Upper lobe of left lung (tissue), 6 donors: ENCODE measurements at regions not wholly inside any gene's neighbourhood (a gene's known extent, or its start where the extent isn't known, plus 50 kb on each side); places are given as distances from the start of the nearest gene placed in this dataset.

Experiments used
- ATAC-seq, 2 donors: fragments of 200-7000 bp; cut with Tn5 transposase; one replicate each; pipeline ENCODE4 v1.9.1; 2022; ENCODE audit warnings: mild to moderate bottlenecking in 2 of 2, moderate library complexity in 2 of 2; ENCODE audit not compliant: low FRiP score in 2 of 2
- DNase-seq, 2 donors: peaks; one replicate each; pipeline ENCODE4 v3.0.0-alpha.2; 2019 to 2020
- H3K27ac ChIP-seq, 4 donors: fragments of 200-600 bp; sonication (generic); one replicate each; pipeline ENCODE4 v1.5.1; 2016 to 2019
- H3K27me3 ChIP-seq, 4 donors: fragments of 200-600 bp; sonication (generic); one replicate each; pipeline ENCODE4 v1.5.1; 2017 to 2019
- H3K36me3 ChIP-seq, 4 donors: fragments of 200-600 bp; sonication (generic); one replicate each; pipeline ENCODE4 v1.5.1; 2016 to 2019
- H3K4me1 ChIP-seq, 4 donors: fragments of 200-600 bp; sonication (generic); one replicate each; pipeline ENCODE4 v1.5.1; 2018 to 2019
- H3K4me3 ChIP-seq, 4 donors: fragments of 200-600 bp; sonication (generic); one replicate each; pipeline ENCODE4 v1.5.1; 2017 to 2019; ENCODE audit warnings: mild to moderate bottlenecking in 2 of 4, moderate library complexity in 1 of 4
- H3K9me3 ChIP-seq, 4 donors: fragments of 200-600 bp; sonication (generic); one replicate each; pipeline ENCODE4 v1.5.1; 2018 to 2019
- EP300 ChIP-seq, 4 donors: sonication (generic); formaldehyde crosslinking; IDR thresholded peaks; one replicate each; pipeline ENCODE4 v1.5.1; 2017; ENCODE audit warnings: antibody characterized with exemption in 4 of 4, control low read depth in 2 of 4
- POLR2A ChIP-seq, 4 donors: fragments of 450-650 bp; IDR thresholded peaks; one replicate each; pipeline ENCODE4 v1.5.1; 2016 to 2017; ENCODE audit warnings: antibody characterized with exemption in 4 of 4, mild to moderate bottlenecking in 2 of 4
- POLR2AphosphoS5 ChIP-seq, 2 donors: sonication (generic); formaldehyde crosslinking; IDR thresholded peaks; one replicate each; pipeline ENCODE4 v1.5.1; 2017; ENCODE audit warnings: antibody characterized with exemption in 2 of 2
- WGBS, 2 donors: methylation state at CpG; one replicate each; pipeline ENCODE4 v1.1.5; 2017 to 2018; 5-methylcytosine and 5-hydroxymethylcytosine counted together
- TF ChIP-seq, protein P1 (sequence below), 6 experiments: fragments of 450-650 bp in 4 of 6; fragments of 200-600 bp in 2 of 6; sonication (generic) in 2 of 6; IDR thresholded peaks; one replicate each; pipeline ENCODE4 v1.5.1; 2016 to 2019; ENCODE audit warnings: antibody characterized with exemption in 6 of 6
- donor health status: DM: no; HTN: no; CAD: no; lungs with moderate emphysema.
- donor health status: DM: no; HTN: yes; CAD: no; lungs with severe emphysema.

DNA sequence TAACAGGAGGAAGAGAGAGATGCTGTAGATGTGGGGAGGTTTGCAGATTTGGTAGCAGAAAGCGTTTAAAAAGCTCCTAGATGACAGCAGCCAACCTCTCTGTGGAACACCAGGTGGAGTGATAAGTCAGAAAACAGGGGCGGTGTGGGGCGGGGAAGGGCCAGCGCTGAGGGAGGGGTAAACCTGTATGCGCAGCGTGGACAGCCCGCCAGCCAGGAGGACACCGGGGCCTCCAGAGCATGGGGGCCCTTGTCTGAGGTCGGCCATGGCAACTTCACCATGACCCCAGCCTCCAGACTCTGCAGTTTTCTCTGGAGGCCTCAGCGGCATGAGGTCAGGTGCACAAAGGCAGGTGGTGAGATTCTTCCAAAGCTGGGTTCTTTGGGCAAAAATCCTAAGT, 423.7 kb downstream of the BRD1 start:
- no peak overlapping the region for H3K4me3 ChIP-seq
- DNase-seq, result peak in 1 of 2 donors; percentile 8
- ATAC-seq, result no peak
- H3K27me3 ChIP-seq, result no peaks in the 10 kb centered on the region
- H3K4me1 ChIP-seq, result no peaks in the 10 kb centered on the region
- TF ChIP-seq EP300 (IDR thresholded peaks at IDR 0.05) (no peak), POLR2AphosphoS5 (IDR thresholded peaks at IDR 0.05) (no peak), POLR2A (IDR thresholded peaks at IDR 0.05) (no peak)
- TF ChIP-seq, protein P1, sequence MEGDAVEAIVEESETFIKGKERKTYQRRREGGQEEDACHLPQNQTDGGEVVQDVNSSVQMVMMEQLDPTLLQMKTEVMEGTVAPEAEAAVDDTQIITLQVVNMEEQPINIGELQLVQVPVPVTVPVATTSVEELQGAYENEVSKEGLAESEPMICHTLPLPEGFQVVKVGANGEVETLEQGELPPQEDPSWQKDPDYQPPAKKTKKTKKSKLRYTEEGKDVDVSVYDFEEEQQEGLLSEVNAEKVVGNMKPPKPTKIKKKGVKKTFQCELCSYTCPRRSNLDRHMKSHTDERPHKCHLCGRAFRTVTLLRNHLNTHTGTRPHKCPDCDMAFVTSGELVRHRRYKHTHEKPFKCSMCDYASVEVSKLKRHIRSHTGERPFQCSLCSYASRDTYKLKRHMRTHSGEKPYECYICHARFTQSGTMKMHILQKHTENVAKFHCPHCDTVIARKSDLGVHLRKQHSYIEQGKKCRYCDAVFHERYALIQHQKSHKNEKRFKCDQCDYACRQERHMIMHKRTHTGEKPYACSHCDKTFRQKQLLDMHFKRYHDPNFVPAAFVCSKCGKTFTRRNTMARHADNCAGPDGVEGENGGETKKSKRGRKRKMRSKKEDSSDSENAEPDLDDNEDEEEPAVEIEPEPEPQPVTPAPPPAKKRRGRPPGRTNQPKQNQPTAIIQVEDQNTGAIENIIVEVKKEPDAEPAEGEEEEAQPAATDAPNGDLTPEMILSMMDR (IDR thresholded peaks at IDR 0.05), result no peak
- H3K36me3 ChIP-seq, result no peaks in the 10 kb centered on the region
- H3K9me3 ChIP-seq, result no peaks in the 10 kb centered on the region
- 82 to 88% methylated on average over 10 of the region's 10 CpGs for WGBS, 2 donors
- H3K27ac ChIP-seq, result no peak overlapping the region

DNA sequence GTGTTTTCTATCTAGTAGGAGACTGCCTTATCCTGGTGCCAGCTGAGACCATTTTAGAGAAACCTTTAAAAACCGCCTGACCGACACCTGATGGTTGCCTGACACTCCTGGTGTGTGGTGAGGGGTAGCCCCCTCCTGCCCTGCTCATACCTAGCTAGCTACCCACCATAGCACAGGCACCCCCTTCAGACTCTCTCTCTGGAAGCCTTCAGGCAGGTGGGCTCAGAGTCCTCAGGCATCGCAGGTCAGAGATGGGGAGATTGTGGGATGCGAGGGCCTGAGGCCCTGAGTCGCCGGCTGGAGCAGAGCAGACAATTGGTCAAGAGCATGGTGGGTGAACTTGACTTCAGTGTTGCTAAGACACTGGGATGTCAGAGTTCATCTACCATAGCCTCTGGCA, 424.6 kb downstream of the BRD1 start:
- DNase-seq (peak in 1 of 2 donors; percentile 2), ATAC-seq (no peak)
- WGBS, 2 donors, result 85 to 100% methylated on average over 5 to 6 of the region's 6 CpGs

DNA sequence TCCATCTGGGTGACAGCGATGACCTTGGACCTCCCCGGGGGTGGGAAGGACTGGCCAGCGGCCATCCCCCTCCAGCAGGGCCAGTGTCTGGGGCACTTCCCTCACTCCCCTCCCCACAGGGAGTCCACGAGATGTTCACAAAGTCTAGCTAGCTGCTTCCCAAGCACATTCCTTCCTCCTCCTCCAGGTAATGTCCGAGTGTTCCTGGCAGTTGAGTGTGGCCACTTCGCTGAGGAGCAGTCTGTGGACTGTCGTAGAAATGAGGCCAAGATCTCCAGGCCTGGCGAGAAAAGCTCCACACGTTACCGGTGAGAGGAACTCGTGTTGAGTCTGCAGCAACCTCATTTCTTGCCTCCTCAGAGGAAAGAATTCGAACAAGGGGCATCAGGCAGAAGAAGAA, 425.5 kb downstream of the BRD1 start:
- DNase-seq (peak in 1 of 2 donors; percentile 23), ATAC-seq (no peak)
- H3K27me3 ChIP-seq, result no peaks in the 10 kb centered on the region
- H3K4me3 ChIP-seq, result no peak overlapping the region
- 71 to 74% methylated on average over 11 to 12 of the region's 12 CpGs for WGBS, 2 donors
- H3K4me1 ChIP-seq, result no peaks in the 10 kb centered on the region
- H3K36me3 ChIP-seq, result no peaks in the 10 kb centered on the region
- H3K27ac ChIP-seq, result no peak overlapping the region
- H3K9me3 ChIP-seq, result no peaks in the 10 kb centered on the region
- no peak for TF ChIP-seq POLR2A (IDR thresholded peaks at IDR 0.05)
- TF ChIP-seq POLR2AphosphoS5 (IDR thresholded peaks at IDR 0.05), result no peak
- no peak for TF ChIP-seq EP300 (IDR thresholded peaks at IDR 0.05)
- TF ChIP-seq, protein P1 (IDR thresholded peaks at IDR 0.05), result no peak

More for the DNA sequence above, 424.6 kb downstream of the BRD1 start:
- Histone ChIP-seq H3K4me3 (no peak overlapping the region), H3K27me3 (no peaks in the 10 kb centered on the region), H3K36me3 (no peaks in the 10 kb centered on the region), H3K4me1 (no peaks in the 10 kb centered on the region), H3K27ac (no peak overlapping the region), H3K9me3 (no peaks in the 10 kb centered on the region)
- TF ChIP-seq POLR2A (IDR thresholded peaks at IDR 0.05), result no peak
- TF ChIP-seq, protein P1 (IDR thresholded peaks at IDR 0.05), result no peak
- no peak for TF ChIP-seq EP300 (IDR thresholded peaks at IDR 0.05)
- TF ChIP-seq POLR2AphosphoS5 (IDR thresholded peaks at IDR 0.05), result no peak

DNA sequence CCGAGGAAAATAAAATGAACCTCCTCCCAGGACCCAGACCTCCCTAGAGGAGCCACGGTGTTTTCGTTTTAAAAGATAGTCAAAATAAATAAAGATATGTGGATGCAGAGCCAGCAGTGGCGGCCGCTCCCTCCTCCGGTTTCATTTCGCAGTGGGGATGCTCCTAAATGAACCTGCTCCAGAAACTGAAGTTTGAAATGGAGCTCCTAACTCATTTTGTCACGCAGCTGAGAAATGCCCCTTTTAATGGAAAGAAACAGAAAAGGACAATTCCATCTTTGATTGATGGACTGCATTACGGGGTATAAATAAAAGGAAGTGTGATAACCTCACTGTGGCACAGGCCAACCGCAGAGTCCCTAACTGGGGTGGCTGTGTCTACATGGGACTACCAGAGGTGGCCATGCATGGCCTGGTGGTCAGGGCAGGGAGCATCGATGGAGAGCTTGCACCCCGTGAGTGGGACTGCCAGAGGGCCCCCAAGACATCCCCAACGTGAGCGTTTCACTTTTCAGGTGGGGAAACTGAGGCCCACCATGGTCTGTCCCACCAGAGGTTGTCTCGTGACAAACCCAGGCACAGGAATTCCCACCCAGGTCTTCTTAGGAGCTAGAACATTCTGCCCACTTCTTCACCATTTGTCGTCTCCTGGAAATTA, 426.6 kb downstream of the BRD1 start:
- no peak for ATAC-seq
- WGBS, 2 donors, result 76 to 80% methylated on average over 16 of the region's 16 CpGs
- H3K36me3 ChIP-seq, result no peaks in the 10 kb centered on the region
- TF ChIP-seq EP300 (IDR thresholded peaks at IDR 0.05) (no peak), POLR2A (IDR thresholded peaks at IDR 0.05) (no peak), POLR2AphosphoS5 (IDR thresholded peaks at IDR 0.05) (no peak)
- TF ChIP-seq, protein P1 (IDR thresholded peaks at IDR 0.05), result no peak
- no peaks in the 10 kb centered on the region for H3K9me3 ChIP-seq
- H3K4me3 ChIP-seq, result no peak overlapping the region
- H3K4me1 ChIP-seq, result no peaks in the 10 kb centered on the region
- no peaks in the 10 kb centered on the region for H3K27me3 ChIP-seq
- no peak overlapping the region for H3K27ac ChIP-seq
- peak in 1 of 2 donors; percentile 5 for DNase-seq
